T-helper 1 cell treated with Interleukin-12 subunit alpha and Interleukin-12 subunit beta and Interleukin-4 antibody, amounts not matched to agents 30 μg/mL and 1 μg/mL, for 36 hours (primary cell): ENCODE measurements at regions not wholly inside any gene's neighbourhood (a gene's known extent, or its start where the extent isn't known, plus 50 kb on each side); places are given as distances from the start of the nearest gene placed in this dataset.
"Not testable (repeated sequence)": the region's sequence is repeated elsewhere in the genome, so short reads cannot be mapped to it uniquely, and the experiment has no call there.

Experiments
- H3K27ac Mint-ChIP-seq: one replicate; pipeline ENCODE4 v1.8.0; 2021; ENCODE audit warnings: mild to moderate bottlenecking, mixed read lengths
- H3K27me3 Mint-ChIP-seq: one replicate; pipeline ENCODE4 v1.8.0; 2021; ENCODE audit warnings: low read depth, mixed read lengths
- H3K36me3 Mint-ChIP-seq: one replicate; pipeline ENCODE4 v1.8.0; 2021; ENCODE audit warnings: low read depth, mixed read lengths
- H3K4me1 Mint-ChIP-seq: one replicate; pipeline ENCODE4 v1.8.0; 2021; ENCODE audit warnings: low read depth, mixed read lengths
- H3K4me3 Mint-ChIP-seq: one replicate; pipeline ENCODE4 v1.8.0; 2021; ENCODE audit warnings: mild to moderate bottlenecking, moderate library complexity, mixed read lengths
- H3K9me3 Mint-ChIP-seq: one replicate; pipeline ENCODE4 v1.8.0; 2021; ENCODE audit warnings: mixed read lengths

DNA sequence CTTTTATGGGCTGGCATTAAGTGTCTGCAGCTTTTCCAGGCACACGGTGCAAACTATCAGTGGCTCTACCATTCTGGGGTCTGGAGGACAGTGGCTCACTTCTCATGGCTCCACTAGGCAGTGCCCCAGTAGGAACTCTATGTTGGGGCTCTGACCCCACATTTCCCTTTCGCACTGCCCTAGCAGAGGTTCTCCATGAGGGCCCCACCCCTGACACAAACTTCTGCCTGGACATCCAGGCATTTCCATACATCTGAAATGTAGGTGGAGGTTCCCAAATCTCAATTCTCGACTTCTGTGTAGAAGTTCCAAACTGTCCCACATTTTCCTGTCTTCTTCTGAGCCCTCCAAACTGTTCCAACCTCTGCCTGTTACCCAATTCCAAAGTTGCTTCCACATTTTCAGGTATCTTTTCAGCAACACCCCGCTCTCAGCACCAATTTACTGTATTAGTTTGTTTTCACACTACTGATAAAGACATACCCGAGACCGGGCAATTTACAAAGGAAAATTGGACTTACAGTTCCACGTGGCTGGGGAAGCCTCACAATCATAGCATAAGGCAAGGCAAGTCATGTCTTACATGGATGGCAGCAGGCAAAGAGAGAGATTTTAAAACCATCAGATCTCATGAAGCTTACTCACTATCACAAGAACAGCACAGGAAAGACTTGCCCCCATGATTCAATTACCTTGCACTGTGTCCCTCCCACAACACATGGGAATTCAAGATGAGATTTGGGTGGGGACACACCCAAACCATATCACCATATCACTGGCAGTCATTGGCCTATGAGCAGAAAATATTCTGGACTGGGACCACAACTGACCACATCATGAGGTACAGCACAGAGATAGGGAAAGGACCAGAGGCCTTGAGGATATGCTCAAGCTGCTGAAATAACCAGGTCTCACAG lies 136.8 kb downstream of the TMEM30B start:
- not testable (repeated sequence) for H3K36me3 Mint-ChIP-seq, H3K27me3 Mint-ChIP-seq, H3K4me1 Mint-ChIP-seq, H3K27ac Mint-ChIP-seq, H3K4me3 Mint-ChIP-seq
- H3K9me3 Mint-ChIP-seq: peaks cover 30% of the 10 kb centered on the region

DNA sequence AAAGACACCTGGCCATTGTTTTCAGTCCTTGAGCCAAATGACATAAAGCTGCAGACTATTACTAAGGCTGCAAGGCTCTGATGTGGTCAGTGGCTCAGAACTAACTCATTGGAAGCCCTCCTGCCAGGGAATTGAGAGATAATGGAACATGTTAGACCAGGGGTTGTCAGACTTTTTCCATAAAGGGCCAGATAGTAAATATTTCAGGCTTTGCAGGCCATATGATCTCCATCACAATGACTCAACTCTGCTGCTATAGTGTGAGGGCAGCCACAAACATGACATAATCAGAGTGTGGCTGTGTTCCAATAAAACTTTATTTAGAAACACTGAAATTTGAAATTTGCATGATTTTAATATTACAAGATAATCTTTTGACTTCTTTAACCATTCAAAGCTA lies 140.3 kb downstream of the TMEM30B start:
- Mint-ChIP-seq H3K27me3 (no peaks in the 10 kb centered on the region), H3K4me3 (no peak overlapping the region), H3K4me1 (no peaks in the 10 kb centered on the region), H3K36me3 (peaks cover 5% of the 10 kb centered on the region), H3K27ac (no peak overlapping the region), H3K9me3 (peaks cover 39% of the 10 kb centered on the region)

DNA sequence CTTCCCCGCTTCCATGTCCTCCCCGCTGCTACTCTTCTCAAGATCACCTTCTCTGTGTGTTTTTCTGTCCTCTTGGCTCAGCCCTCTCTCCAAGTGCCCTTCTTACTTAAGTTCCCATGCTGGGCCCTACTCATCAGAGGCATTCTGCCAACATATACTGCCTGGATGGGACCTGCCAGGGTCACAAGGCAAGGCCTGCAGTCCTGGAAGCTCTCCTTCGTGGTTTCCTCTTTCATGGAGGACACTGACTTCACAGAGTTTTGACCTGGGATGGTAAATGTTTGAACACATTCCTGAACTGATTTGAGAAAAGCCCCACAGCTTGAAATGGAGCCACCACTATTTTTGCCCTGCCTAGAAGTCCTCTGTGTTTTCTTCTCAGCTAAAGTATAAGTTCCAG lies 140.9 kb downstream of the TMEM30B start:
- Mint-ChIP-seq H3K27ac (no peak overlapping the region), H3K9me3 (peaks cover 35% of the 10 kb centered on the region), H3K4me3 (no peak overlapping the region), H3K36me3 (peaks cover 5% of the 10 kb centered on the region), H3K4me1 (no peaks in the 10 kb centered on the region), H3K27me3 (no peaks in the 10 kb centered on the region)

DNA sequence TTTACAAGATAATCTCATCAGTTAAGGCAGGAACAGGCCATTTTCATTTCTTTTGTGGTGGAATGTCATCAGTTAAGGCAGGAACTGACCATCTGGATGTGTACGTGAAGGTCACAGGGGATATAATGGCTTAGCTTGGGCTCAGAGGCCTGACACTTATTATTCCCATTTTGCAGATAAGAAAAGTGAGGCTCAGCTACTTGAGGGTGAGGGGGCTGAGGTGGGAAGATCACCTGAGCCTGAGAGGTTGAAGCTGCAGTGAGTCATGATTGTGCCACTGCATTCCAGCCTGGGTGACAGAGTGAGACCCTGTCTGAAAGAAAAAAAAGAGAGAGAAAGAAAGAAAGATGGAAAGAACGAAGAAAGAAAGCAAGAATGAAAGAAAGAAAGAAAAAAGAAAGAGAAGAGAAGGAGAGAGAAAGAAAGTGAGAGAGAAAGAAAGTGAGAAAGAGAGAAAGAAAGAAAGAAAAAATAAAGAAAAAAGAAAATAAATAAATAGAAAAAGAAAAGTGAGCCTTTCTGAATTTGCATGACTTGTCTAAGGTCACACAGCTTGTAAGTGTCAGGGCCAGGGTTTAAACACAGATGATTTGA lies 142.0 kb downstream of the TMEM30B start:
- Mint-ChIP-seq H3K27me3 (no peaks in the 10 kb centered on the region), H3K36me3 (peaks cover 4% of the 10 kb centered on the region), H3K9me3 (peaks cover 23% of the 10 kb centered on the region), H3K27ac (no peak overlapping the region), H3K4me1 (no peaks in the 10 kb centered on the region), H3K4me3 (no peak overlapping the region)

DNA sequence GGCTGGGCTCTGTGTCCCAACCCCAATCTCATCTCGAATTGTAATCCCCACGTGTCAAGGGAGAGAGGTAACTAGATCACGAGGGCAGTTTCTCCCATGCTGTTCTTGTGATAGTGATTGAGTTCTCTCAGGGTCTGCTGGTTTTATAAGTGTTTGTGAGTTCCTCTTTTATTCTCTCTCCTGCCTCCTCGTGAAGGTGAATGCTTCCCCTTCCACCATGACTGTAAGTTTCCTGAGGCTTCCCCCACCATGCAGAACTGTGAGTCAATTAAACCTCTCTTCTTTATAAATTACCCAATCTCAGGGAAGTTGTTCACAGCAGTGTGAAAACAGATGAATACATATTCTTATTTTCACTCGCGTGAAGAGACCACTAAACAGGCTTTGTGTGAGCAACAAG lies 148.2 kb downstream of the TMEM30B start:
- Mint-ChIP-seq H3K4me3 (no peak overlapping the region), H3K4me1 (peaks cover 8% of the 10 kb centered on the region), H3K27me3 (no peaks in the 10 kb centered on the region), H3K27ac (no peak overlapping the region), H3K9me3 (peaks cover 9% of the 10 kb centered on the region), H3K36me3 (peaks cover 2% of the 10 kb centered on the region)

DNA sequence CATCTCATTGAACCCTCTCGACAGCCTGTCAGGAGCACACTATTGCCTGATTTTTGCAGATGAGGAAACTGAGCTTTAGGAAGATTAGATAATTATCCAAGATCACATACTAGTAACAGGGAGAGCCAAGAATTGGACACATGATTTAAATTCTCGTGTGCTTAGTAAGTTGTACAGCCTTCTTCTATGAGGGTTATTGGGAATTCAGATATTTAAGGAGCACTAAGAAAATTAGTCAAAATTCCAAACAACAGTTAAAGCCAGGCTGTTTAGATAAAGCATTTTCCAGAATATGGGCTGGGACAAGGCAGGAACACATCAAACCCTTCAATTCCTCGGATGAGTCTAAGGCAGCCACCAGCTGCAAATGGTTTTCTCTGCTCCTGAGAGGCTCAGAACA lies 148.8 kb downstream of the TMEM30B start:
- no peak overlapping the region for H3K4me3 Mint-ChIP-seq

DNA sequence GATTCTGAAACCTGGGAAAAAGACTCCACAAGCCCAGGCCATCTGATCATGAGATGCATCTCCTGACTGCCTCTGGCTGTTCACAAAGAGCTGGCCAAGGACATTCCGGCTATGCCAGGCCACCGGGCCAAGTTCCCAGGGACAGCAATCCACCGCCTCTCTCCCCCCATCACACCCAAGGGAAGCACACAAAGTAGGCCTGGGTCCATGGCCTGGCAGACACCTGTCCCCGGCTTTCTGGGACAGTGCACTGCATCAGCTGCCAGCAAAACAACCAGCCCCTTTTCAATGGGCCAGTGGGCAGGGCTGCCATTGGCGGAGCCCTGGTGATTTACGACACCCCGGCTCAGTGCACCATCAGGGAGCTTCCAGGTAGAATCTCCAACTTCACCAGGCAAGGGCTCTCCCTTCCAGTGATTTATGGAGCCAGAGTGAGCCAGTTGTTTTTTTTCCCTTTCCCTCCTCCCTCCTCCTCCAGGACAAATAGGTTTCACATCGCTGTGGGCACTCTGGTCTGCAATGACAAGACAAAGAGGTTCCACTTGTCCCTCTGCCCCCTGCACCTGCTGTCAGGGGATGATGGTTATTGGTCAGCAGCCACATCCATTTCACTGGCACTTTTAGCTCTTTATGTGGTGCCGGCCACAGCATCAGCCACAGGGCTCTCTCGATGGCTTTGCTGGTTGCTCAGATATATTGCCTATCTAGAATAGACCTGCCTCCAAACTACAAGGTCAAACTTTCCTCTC lies 149.6 kb downstream of the SLC38A6 start:
- Mint-ChIP-seq H3K36me3 (no peaks in the 10 kb centered on the region), H3K4me1 (peaks cover 16% of the 10 kb centered on the region), H3K4me3 (no peak overlapping the region), H3K9me3 (no peaks in the 10 kb centered on the region), H3K27me3 (no peaks in the 10 kb centered on the region), H3K27ac (no peak overlapping the region)

More for the DNA sequence above, 148.8 kb downstream of the TMEM30B start:
- peaks cover 2% of the 10 kb centered on the region for H3K36me3 Mint-ChIP-seq
- H3K9me3 Mint-ChIP-seq: peaks cover 6% of the 10 kb centered on the region
- peaks cover 8% of the 10 kb centered on the region for H3K4me1 Mint-ChIP-seq
- H3K27me3 Mint-ChIP-seq: no peaks in the 10 kb centered on the region
- H3K27ac Mint-ChIP-seq: no peak overlapping the region

DNA sequence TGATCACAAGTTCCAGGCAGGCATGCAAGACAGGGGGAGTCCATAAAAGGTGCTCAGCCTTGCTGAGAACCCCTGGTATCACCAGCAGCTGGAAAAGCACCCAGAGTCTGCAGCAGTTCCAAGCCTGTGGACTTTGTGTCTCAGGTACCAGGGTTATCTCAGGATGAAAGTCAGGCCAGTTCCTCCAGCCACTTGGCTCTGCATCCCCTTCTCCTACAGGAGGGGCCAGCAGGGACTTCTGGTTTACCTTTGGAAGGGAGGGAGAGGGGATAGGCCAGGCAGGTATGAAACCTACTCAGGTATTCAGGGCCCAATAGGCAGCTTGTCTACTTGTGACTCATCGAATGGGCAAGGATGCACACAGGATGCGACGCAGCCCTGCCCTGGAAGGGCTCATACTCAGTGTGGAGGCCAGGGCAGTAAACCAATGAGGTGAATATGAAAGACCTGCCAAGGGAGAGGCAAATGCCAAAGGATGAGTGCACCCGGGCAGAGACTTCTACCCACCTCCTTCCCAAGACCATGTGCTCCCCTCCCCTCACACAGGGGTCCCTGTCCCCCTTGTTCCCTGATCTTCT lies 148.2 kb downstream of the SLC38A6 start:
- no peaks in the 10 kb centered on the region for H3K27me3 Mint-ChIP-seq
- no peak overlapping the region for H3K4me3 Mint-ChIP-seq
- H3K9me3 Mint-ChIP-seq: no peaks in the 10 kb centered on the region
- H3K36me3 Mint-ChIP-seq: no peaks in the 10 kb centered on the region
- H3K4me1 Mint-ChIP-seq: peaks cover 16% of the 10 kb centered on the region
- H3K27ac Mint-ChIP-seq: no peak overlapping the region

DNA sequence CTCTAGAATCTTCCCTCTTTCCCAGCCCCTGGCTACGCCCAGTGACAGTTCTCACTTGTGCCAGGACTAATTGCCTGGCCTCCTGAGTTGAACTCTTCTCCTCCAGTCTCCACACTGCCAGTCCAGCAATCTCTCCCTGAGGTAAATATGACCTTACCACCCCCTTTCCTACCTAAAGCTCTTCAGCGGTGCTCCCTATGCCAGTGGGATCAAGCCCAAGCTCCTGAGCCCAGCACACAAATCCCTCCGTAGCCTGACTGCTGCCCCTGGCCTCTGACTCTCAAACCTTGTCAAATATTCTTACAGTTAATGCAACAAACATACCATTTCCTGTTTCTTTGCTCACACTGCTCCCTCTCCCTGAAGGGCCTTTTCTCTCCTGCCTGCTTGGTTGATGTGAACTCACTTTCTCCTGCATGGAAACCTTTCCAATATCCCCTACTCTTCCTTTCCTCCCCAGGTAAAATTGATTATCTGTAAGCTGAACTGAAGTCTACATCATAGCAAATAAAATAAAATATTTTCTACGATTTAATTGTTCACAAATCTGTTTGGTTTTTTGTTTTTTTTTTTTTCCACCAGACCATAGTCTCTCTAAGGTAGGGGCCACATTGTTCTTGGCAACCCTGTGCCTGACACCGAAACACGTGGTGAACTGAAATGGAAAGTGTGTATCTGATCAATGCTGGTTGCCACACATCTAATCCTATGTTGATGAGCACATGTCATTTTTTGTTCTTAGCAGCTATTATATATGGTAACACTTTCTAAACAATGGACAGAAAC lies 147.5 kb downstream of the SLC38A6 start:
- Mint-ChIP-seq H3K4me1 (peaks cover 16% of the 10 kb centered on the region), H3K27ac (peak overlapping the region; percentile 51), H3K9me3 (no peaks in the 10 kb centered on the region), H3K27me3 (no peaks in the 10 kb centered on the region), H3K4me3 (no peak overlapping the region), H3K36me3 (no peaks in the 10 kb centered on the region)

DNA sequence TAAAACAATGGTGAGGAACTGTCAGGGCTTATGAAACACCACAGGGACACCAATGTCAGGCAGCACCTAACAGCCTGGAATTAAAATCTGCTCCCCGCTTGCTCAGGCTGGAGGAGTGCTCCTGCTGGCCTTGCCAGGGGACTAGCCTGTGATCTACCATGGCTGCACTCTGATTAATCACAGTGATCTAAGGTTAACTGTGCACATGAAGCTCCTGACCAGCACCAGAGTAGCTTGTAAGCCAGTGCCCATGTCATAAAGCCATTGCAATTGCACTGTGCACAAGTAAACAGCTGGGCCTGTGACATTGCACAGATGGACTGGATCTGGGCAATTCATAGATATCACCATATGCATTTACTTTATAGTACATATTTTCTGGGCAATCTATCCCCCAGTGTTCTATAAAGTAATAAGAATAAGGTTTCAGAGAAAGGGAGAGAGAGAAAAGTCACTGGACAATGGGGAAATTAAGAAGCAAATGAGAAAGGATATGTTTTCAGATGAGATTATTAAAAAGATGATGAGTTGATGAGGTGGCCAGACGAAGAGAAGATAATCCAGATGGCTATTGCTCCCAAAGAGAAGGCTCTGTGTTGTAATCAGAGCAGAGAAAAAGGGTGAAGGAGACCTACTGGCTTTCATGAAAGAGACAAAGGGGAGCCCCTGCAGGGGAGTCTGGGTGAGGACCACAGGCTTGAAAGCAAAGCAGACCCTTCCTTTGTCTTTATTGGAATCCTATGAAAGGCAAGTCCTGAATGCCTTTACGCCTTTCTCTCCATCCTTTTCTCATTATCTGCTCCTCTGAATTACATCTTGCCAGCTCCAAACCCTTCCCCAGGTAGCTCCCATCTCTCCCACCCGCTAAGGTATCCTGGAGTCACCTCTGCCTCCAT lies 145.8 kb downstream of the SLC38A6 start:
- Mint-ChIP-seq H3K4me1 (peaks cover 14% of the 10 kb centered on the region), H3K27me3 (no peaks in the 10 kb centered on the region), H3K27ac (no peak overlapping the region), H3K9me3 (no peaks in the 10 kb centered on the region), H3K36me3 (no peaks in the 10 kb centered on the region), H3K4me3 (no peak overlapping the region)

DNA sequence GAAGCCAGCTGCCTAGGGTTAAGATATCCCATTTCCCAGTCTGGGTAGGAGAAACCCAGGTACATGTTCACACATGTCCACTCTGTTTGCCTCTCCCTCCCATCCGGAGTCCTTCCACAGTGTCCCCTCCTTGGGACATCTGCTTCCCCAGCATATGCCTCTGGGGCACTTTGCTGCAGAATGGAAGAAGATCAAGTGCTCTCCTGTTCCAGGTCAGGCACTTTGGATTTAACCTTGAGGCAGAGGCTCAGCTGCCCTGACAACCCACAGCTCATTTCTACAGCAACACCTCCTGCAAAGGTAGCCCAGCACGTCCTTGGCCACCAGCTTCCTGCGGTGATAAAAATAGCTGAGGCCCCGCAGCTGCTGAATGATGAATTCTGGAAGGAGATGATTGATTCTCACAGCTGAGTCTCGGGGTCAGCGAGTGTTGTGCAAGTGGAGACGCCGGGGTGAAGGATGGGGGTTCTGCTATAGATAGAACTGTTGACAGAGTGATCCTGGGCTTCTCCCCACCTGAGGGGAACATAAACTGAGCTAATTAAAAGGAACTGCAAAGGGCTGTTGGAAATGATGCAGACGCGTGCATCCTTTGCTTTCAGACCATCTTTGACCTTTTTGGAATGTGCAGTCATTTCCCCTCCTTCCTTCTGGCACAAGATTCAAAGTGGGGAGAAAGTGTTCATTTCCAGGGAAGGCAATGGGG lies 145.0 kb downstream of the SLC38A6 start:
- H3K4me3 Mint-ChIP-seq: no peak overlapping the region
- H3K4me1 Mint-ChIP-seq: peaks cover 14% of the 10 kb centered on the region
- no peaks in the 10 kb centered on the region for H3K9me3 Mint-ChIP-seq
- no peaks in the 10 kb centered on the region for H3K36me3 Mint-ChIP-seq
- H3K27me3 Mint-ChIP-seq: no peaks in the 10 kb centered on the region
- H3K27ac Mint-ChIP-seq: no peak overlapping the region

DNA sequence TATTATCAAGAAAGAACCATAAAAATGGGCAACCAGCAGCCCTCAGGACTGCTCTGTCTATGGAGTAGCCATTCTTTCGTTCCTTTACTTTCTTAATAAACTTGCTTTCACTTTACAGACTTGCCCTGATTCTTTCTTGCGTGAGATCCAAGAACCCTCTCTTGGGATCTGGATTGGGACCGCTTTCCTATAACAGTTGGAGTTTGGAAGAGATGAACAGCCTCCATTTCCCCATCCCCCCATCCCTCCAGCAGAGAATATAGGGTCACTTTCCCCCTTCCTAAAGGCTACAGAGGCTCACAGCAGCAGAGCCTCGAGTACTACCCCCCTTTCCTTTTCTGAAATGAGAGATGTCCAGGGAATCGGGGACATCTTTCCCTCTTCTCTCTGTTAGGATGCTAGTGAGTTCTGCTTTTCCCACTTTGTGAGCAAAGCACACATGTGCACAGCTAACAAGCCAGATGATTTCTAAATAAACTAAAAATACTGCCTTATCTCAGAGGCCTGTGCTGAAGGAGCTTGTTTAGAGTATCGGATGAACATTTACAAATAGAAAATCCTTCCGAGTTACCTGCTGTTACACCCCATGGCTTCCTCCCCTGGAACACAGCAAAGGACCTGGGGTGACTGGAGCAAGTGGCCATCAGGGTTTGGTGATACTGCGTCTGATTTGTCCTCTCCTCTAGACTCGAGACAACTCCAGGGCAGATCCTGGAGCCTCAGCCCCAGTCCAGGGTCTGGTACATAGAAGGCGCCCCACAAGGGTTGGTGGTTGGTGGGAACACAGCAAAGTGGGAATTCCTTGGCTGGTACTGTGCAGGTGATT lies 144.2 kb downstream of the SLC38A6 start:
- Mint-ChIP-seq H3K27me3 (no peaks in the 10 kb centered on the region), H3K9me3 (peaks cover 5% of the 10 kb centered on the region), H3K4me1 (peaks cover 22% of the 10 kb centered on the region), H3K4me3 (no peak overlapping the region), H3K27ac (no peak overlapping the region), H3K36me3 (peaks cover 3% of the 10 kb centered on the region)
